HEK293 (cell line): ENCODE measurements at regions not wholly inside any gene's neighbourhood (a gene's known extent, or its start where the extent isn't known, plus 50 kb on each side); places are given as distances from the start of the nearest gene placed in this dataset.

Experiments
- CTCF ChIA-PET: fragments of 350-600 bp; formaldehyde crosslinking; extraction: SDS; loops from one replicate; lab custom pipeline; 2021; ENCODE audit warnings: antibody characterized with exemption; lab: Yijun Ruan, JAX
- POLR2A ChIA-PET: fragments of 300-600 bp; formaldehyde crosslinking; extraction: SDS; loops from one replicate; lab custom pipeline; 2020; ENCODE audit warnings: antibody characterized with exemption, inconsistent platforms; lab: Yijun Ruan, JAX
- H3K27ac ChIP-seq: fragments of 200-500 bp; sonication (Bioruptor generic); 2 replicates; pipeline ENCODE4 v1.5.1; 2014; ENCODE audit warnings: low read depth, low read length, control low read depth, inconsistent platforms; ENCODE audit errors: extremely low read depth
- H3K36me3 ChIP-seq, 2 experiments: fragments of 200-500 bp in 1 of 2; sonication (Bioruptor generic) in 1 of 2; 1 replicate in 1 of 2; 2 replicates in 1 of 2; pipeline ENCODE4 v1.5.1; 2014 to 2017; ENCODE audit warnings: inconsistent platforms in 2 of 2, low read length in 2 of 2; ENCODE audit not compliant: control insufficient read depth in 2 of 2, insufficient read depth in 1 of 2
- H3K4me1 ChIP-seq: fragments of 200-500 bp; sonication (Bioruptor generic); 2 replicates; pipeline ENCODE4 v1.5.1; 2014; ENCODE audit warnings: mild to moderate bottlenecking, low read length, inconsistent platforms; ENCODE audit not compliant: control insufficient read depth, insufficient read depth
- H3K4me3 ChIP-seq: 2 replicates; pipeline ENCODE4 v1.5.1; 2011; ENCODE audit warnings: low read depth, mild to moderate bottlenecking, control low read depth, low read length, moderate library complexity
- H3K9me3 ChIP-seq: fragments of 200-500 bp; sonication (Bioruptor generic); 2 replicates; pipeline ENCODE4 v1.5.1; 2014; ENCODE audit warnings: low read depth, low read length, inconsistent platforms; ENCODE audit not compliant: control insufficient read depth, insufficient read depth
- EGR2 ChIP-seq: fragments of 450-650 bp; formaldehyde crosslinking; IDR thresholded peaks from 2 replicates; pipeline ENCODE4 v1.5.1; 2016; ENCODE audit warnings: low read depth, missing biosample characterization, missing genetic modification characterization
- GFI1B ChIP-seq: fragments of 450-650 bp; formaldehyde crosslinking; IDR thresholded peaks from 2 replicates; pipeline ENCODE4 v1.5.1; 2016; ENCODE audit warnings: missing biosample characterization, missing genetic modification characterization
- GLI4 ChIP-seq: fragments of 450-650 bp; formaldehyde crosslinking; IDR thresholded peaks from 2 replicates; pipeline ENCODE4 v1.5.1; 2016; ENCODE audit warnings: missing biosample characterization, missing genetic modification characterization
- KLF1 ChIP-seq: fragments of 450-650 bp; formaldehyde crosslinking; IDR thresholded peaks from 2 replicates; pipeline ENCODE4 v1.5.1; 2016; ENCODE audit warnings: missing biosample characterization, missing genetic modification characterization
- KLF9 ChIP-seq: fragments of 450-650 bp; formaldehyde crosslinking; IDR thresholded peaks from 2 replicates; pipeline ENCODE4 v1.5.1; 2016; ENCODE audit warnings: missing biosample characterization, missing genetic modification characterization, low read depth
- PRDM10 ChIP-seq: fragments of 450-650 bp; formaldehyde crosslinking; IDR thresholded peaks from 2 replicates; pipeline ENCODE4 v1.5.1; 2016; ENCODE audit warnings: missing biosample characterization, missing genetic modification characterization
- SETDB1 ChIP-seq: IDR thresholded peaks from one replicate; pipeline ENCODE4 v1.6.1; 2017; ENCODE audit warnings: mild to moderate bottlenecking, low read length, moderate library complexity, mixed read lengths; ENCODE audit not compliant: insufficient read length
- SP2 ChIP-seq: fragments of 450-650 bp; formaldehyde crosslinking; IDR thresholded peaks from 2 replicates; pipeline ENCODE4 v1.5.1; 2016; ENCODE audit warnings: missing biosample characterization, missing genetic modification characterization
- TRIM28 ChIP-seq: IDR thresholded peaks from 2 replicates; pipeline ENCODE4 v1.6.1; 2011; ENCODE audit warnings: low read length, control low read depth, borderline replicate concordance
- YY1 ChIP-seq: fragments of 450-650 bp; formaldehyde crosslinking; IDR thresholded peaks from 2 replicates; pipeline ENCODE4 v1.5.1; 2018; ENCODE audit warnings: missing biosample characterization, missing genetic modification characterization
- ZNF155 ChIP-seq: fragments of 450-650 bp; formaldehyde crosslinking; IDR thresholded peaks from 2 replicates; pipeline ENCODE4 v1.5.1; 2016; ENCODE audit warnings: missing biosample characterization, missing genetic modification characterization
- ZNF19 ChIP-seq: fragments of 450-650 bp; formaldehyde crosslinking; IDR thresholded peaks from 2 replicates; pipeline ENCODE4; 2016; ENCODE audit warnings: missing biosample characterization, missing genetic modification characterization, low read depth
- ZNF23 ChIP-seq: fragments of 450-650 bp; formaldehyde crosslinking; IDR thresholded peaks from 2 replicates; pipeline ENCODE4 v1.5.1; 2016; ENCODE audit warnings: missing biosample characterization, missing genetic modification characterization, borderline replicate concordance
- ZNF433 ChIP-seq: fragments of 450-650 bp; formaldehyde crosslinking; IDR thresholded peaks from 2 replicates; pipeline ENCODE4 v1.5.1; 2016; ENCODE audit warnings: missing biosample characterization, missing genetic modification characterization, low read depth
- ZNF600 ChIP-seq: fragments of 450-650 bp; formaldehyde crosslinking; IDR thresholded peaks from 2 replicates; pipeline ENCODE4 v1.5.1; 2016; ENCODE audit warnings: missing biosample characterization, missing genetic modification characterization
- ZNF621 ChIP-seq: fragments of 450-650 bp; formaldehyde crosslinking; IDR thresholded peaks from 2 replicates; pipeline ENCODE4 v1.5.1; 2017; ENCODE audit warnings: missing biosample characterization, missing genetic modification characterization
- ZNF624 ChIP-seq: fragments of 450-650 bp; formaldehyde crosslinking; IDR thresholded peaks from 2 replicates; pipeline ENCODE4 v1.5.1; 2017; ENCODE audit warnings: missing biosample characterization, missing genetic modification characterization
- ZNF701 ChIP-seq: fragments of 450-650 bp; formaldehyde crosslinking; IDR thresholded peaks from 2 replicates; pipeline ENCODE4 v1.5.1; 2016; ENCODE audit warnings: missing biosample characterization, missing genetic modification characterization
- TF ChIP-seq, protein P1 (sequence below): fragments of 450-650 bp; formaldehyde crosslinking; IDR thresholded peaks from 2 replicates; pipeline ENCODE4 v1.5.1; 2016; ENCODE audit warnings: missing biosample characterization, missing genetic modification characterization, borderline replicate concordance
- TF ChIP-seq, protein P2 (sequence below): fragments of 450-650 bp; formaldehyde crosslinking; IDR thresholded peaks from 2 replicates; pipeline ENCODE4 v1.5.1; 2016; ENCODE audit warnings: missing biosample characterization, missing genetic modification characterization
- TF ChIP-seq, protein P3 (sequence below): fragments of 450-650 bp; formaldehyde crosslinking; IDR thresholded peaks from 2 replicates; pipeline ENCODE4 v1.5.1; 2016; ENCODE audit warnings: missing biosample characterization, missing genetic modification characterization
- TF ChIP-seq, protein P4 (sequence below): fragments of 450-650 bp; formaldehyde crosslinking; IDR thresholded peaks from 2 replicates; pipeline ENCODE4 v1.5.1; 2016; ENCODE audit warnings: missing biosample characterization, missing genetic modification characterization, low read depth

DNA sequence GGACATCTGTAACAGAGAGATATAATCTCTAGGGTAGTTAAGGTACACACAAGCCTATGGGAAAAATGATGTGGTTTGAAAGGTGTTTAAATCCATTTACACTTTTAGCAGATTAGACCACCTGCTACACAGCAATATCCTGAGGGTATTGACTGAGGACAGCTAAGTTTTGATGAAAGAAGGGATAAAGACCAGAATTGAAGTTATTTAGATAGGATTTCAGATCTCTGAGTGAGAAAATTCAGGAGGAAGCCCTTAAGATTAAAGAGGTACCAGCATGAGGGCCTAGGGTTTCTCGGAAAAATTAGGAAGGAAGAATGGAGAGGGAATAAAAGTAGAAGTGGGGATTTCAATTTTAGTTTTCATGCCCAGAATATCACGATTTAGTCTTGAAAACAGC lies 267.3 kb downstream of the COX7C start (continued):
- no peak for TF ChIP-seq ZNF19 (tag by site-specific recombination)
- TF ChIP-seq, protein P1, sequence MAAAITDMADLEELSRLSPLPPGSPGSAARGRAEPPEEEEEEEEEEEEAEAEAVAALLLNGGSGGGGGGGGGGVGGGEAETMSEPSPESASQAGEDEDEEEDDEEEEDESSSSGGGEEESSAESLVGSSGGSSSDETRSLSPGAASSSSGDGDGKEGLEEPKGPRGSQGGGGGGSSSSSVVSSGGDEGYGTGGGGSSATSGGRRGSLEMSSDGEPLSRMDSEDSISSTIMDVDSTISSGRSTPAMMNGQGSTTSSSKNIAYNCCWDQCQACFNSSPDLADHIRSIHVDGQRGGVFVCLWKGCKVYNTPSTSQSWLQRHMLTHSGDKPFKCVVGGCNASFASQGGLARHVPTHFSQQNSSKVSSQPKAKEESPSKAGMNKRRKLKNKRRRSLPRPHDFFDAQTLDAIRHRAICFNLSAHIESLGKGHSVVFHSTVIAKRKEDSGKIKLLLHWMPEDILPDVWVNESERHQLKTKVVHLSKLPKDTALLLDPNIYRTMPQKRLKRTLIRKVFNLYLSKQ, result no peak
- no peak for TF ChIP-seq KLF9 (tag by site-specific recombination)
- no peak for TF ChIP-seq ZNF600 (tag by site-specific recombination)
- TF ChIP-seq SP2 (tag by site-specific recombination), result no peak
- TF ChIP-seq GLI4 (tag by site-specific recombination), result no peak
- TF ChIP-seq ZNF624, result no peak
- no peak for TF ChIP-seq SETDB1
- TF ChIP-seq, all 188 proteins: peak for 0

DNA sequence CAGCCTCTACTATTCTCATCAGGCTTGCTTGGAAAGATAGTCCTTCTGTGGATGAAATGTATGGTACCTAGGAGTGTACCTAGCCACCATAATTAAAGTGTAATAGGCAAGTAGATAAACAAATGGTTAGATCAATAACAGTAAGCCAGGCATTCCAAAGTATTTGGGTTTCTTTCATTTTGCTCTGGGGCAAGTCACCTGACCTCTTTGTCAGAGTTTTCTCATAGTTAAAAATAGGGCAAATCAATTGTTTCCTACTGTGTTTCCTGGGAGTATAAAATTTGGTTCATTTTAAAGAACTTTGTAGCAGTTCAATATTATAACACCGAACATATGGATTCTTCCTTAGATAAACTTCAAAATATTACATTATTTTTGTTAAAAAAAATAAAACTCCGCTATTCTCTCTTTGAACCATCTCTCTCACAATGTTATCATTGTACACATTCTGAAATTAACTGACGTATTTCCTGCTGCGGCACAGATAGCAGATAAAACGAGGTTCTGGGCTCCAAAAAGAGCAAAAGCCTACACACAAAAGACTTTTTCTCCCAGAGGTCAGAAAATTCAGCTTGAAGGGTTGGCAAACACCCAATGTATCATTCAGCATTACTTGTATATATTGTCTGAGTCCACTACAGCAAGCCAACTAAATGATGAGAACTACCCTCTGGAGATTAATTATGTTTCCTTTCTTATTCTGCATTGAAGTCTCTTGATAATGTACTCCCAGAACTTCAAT lies 267.9 kb downstream of the COX7C start:
- TF ChIP-seq ZNF433 (tag by site-specific recombination), result no peak
- TF ChIP-seq, protein P2, sequence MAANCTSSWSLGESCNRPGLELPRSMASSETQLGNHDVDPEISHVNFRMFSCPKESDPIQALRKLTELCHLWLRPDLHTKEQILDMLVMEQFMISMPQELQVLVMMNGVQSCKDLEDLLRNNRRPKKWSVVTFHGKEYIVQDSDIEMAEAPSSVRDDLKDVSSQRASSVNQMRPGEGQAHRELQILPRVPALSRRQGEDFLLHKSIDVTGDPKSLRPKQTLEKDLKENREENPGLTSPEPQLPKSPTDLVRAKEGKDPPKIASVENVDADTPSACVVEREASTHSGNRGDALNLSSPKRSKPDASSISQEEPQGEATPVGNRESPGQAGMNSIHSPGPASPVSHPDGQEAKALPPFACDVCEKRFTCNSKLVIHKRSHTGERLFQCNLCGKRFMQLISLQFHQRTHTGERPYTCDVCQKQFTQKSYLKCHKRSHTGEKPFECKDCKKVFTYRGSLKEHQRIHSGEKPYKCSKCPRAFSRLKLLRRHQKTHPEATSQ (tag by site-specific recombination), result no peak
- no peak for TF ChIP-seq ZNF23 (tag by site-specific recombination)
- TF ChIP-seq, protein P3, sequence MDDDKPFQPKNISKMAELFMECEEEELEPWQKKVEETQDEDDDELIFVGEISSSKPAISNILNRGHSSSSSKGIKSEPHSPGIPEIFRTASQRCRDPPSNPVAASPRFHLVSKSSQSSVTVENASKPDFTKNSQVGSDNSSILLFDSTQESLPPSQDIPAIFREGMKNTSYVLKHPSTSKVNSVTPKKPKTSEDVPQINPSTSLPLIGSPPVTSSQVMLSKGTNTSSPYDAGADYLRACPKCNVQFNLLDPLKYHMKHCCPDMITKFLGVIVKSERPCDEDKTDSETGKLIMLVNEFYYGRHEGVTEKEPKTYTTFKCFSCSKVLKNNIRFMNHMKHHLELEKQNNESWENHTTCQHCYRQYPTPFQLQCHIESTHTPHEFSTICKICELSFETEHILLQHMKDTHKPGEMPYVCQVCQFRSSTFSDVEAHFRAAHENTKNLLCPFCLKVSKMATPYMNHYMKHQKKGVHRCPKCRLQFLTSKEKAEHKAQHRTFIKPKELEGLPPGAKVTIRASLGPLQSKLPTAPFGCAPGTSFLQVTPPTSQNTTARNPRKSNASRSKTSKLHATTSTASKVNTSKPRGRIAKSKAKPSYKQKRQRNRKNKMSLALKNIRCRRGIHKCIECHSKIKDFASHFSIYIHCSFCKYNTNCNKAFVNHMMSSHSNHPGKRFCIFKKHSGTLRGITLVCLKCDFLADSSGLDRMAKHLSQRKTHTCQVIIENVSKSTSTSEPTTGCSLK (tag by site-specific recombination), result no peak
- no peak for TF ChIP-seq EGR2 (tag by site-specific recombination)
- TF ChIP-seq, protein P4, sequence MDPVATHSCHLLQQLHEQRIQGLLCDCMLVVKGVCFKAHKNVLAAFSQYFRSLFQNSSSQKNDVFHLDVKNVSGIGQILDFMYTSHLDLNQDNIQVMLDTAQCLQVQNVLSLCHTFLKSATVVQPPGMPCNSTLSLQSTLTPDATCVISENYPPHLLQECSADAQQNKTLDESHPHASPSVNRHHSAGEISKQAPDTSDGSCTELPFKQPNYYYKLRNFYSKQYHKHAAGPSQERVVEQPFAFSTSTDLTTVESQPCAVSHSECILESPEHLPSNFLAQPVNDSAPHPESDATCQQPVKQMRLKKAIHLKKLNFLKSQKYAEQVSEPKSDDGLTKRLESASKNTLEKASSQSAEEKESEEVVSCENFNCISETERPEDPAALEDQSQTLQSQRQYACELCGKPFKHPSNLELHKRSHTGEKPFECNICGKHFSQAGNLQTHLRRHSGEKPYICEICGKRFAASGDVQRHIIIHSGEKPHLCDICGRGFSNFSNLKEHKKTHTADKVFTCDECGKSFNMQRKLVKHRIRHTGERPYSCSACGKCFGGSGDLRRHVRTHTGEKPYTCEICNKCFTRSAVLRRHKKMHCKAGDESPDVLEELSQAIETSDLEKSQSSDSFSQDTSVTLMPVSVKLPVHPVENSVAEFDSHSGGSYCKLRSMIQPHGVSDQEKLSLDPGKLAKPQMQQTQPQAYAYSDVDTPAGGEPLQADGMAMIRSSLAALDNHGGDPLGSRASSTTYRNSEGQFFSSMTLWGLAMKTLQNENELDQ (tag by site-specific recombination), result no peak
- TF ChIP-seq KLF1, result no peak
- TF ChIP-seq, all 188 proteins: peak for 0
- POLR2A ChIA-PET, result no interaction called here
- H3K27ac ChIP-seq, result no peak overlapping the region
- no peaks in the 10 kb centered on the region for H3K4me1 ChIP-seq
- CTCF ChIA-PET, result no interaction called here
- no peak overlapping the region for H3K4me3 ChIP-seq
- H3K9me3 ChIP-seq, result no peaks in the 10 kb centered on the region
- no peaks in the 10 kb centered on the region for H3K36me3 ChIP-seq

DNA sequence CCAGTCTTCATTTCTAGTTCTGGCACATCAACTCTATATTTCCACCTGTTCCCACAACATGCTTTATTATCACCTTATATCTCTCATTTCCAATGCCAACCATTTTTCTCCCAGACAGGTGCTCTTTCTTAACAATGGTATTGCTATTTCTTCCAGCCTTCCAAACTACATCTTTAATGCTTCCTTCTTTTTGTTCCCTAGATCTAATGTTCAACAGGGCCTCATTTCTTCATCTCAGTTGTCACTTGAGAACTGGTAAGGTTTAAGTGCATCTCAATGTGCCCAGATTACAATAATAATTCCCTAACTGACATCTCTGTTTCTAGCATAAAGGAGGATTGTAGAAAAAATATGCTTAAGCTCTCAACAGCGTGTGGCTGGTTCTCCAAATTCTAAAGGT lies 272.6 kb downstream of the COX7C start:
- H3K4me1 ChIP-seq, result no peaks in the 10 kb centered on the region
- CTCF ChIA-PET, result no interaction called here
- TF ChIP-seq ZNF19 (tag by site-specific recombination) (no peak), TRIM28 (no peak), ZNF621 (no peak), YY1 (tag by site-specific recombination) (no peak), ZNF701 (tag by site-specific recombination) (no peak), PRDM10 (tag by site-specific recombination) (no peak), ZNF155 (tag by site-specific recombination) (no peak), GFI1B (tag by site-specific recombination) (no peak)
- no peak overlapping the region for H3K4me3 ChIP-seq
- no peaks in the 10 kb centered on the region for H3K9me3 ChIP-seq
- H3K27ac ChIP-seq, result no peak overlapping the region
- no peaks in the 10 kb centered on the region for H3K36me3 ChIP-seq
- POLR2A ChIA-PET, result no interaction called here
